ENCODE measurements at regions not wholly inside any gene's neighbourhood (a gene's known extent, or its start where the extent isn't known, plus 50 kb on each side); places are given as distances from the start of the nearest gene placed in this dataset.

- Histone ChIP-seq H3K27me3 (no peaks in the 10 kb centered on the region), H3K36me3 (no peaks in the 10 kb centered on the region), H3K4me1 (no peaks in the 10 kb centered on the region), H3K4me3 (no peak overlapping the region), H3K27ac (no peak overlapping the region), H3K9me3 (no peaks in the 10 kb centered on the region)
- TF ChIP-seq CTCF (IDR thresholded peaks at IDR 0.05) (no peak), POLR2AphosphoS5 (IDR thresholded peaks at IDR 0.05) (no peak), POLR2A (IDR thresholded peaks at IDR 0.05) (no peak)
- intact Hi-C loops (cut with DNase I; ENCODE audit: low total_unique reads) = no loop called here
- no peak for DNase-seq (ENCODE audit: low spot score in 2 of 2)
These were observed 167.0 kb downstream of the AASDH start for GRCh38 chr4:56220261-56220660.

GRCh38 chr4:56219447-56219846 is 167.8 kb downstream of the AASDH start:
- Histone ChIP-seq H3K27ac (no peak overlapping the region), H3K4me1 (no peaks in the 10 kb centered on the region), H3K27me3 (no peaks in the 10 kb centered on the region), H3K36me3 (no peaks in the 10 kb centered on the region), H3K4me3 (no peak overlapping the region), H3K9me3 (no peaks in the 10 kb centered on the region)
- DNase-seq (ENCODE audit: low spot score in 2 of 2) = no peak
- intact Hi-C loops (cut with DNase I; ENCODE audit: low total_unique reads) = no loop called here
- no peak for TF ChIP-seq POLR2A (IDR thresholded peaks at IDR 0.05)
- no peak for TF ChIP-seq POLR2AphosphoS5 (IDR thresholded peaks at IDR 0.05)
- TF ChIP-seq CTCF (IDR thresholded peaks at IDR 0.05) = no peak

- DNase-seq (ENCODE audit: low spot score in 2 of 2) = no peak
- no peak overlapping the region for H3K4me3 ChIP-seq
- no peaks in the 10 kb centered on the region for H3K9me3 ChIP-seq
- H3K4me1 ChIP-seq = no peaks in the 10 kb centered on the region
- H3K36me3 ChIP-seq = no peaks in the 10 kb centered on the region
- intact Hi-C loops (cut with DNase I; ENCODE audit: low total_unique reads) = no loop called here
- no peak overlapping the region for H3K27ac ChIP-seq
- TF ChIP-seq CTCF (IDR thresholded peaks at IDR 0.05) = no peak
- TF ChIP-seq POLR2A (IDR thresholded peaks at IDR 0.05) = no peak
- no peak for TF ChIP-seq POLR2AphosphoS5 (IDR thresholded peaks at IDR 0.05)
- H3K27me3 ChIP-seq = no peaks in the 10 kb centered on the region
These were observed 168.9 kb downstream of the AASDH start for GRCh38 chr4:56218230-56218895.

GRCh38 chr4:56217343-56217890 is 169.9 kb downstream of the AASDH start:
- no peak for DNase-seq (ENCODE audit: low spot score in 2 of 2)
- no peaks in the 10 kb centered on the region for H3K36me3 ChIP-seq
- H3K4me3 ChIP-seq = no peak overlapping the region
- H3K27me3 ChIP-seq = no peaks in the 10 kb centered on the region
- H3K9me3 ChIP-seq = no peaks in the 10 kb centered on the region
- H3K4me1 ChIP-seq = no peaks in the 10 kb centered on the region
- intact Hi-C loops (cut with DNase I; ENCODE audit: low total_unique reads) = no loop called here
- no peak for TF ChIP-seq CTCF (IDR thresholded peaks at IDR 0.05)
- no peak for TF ChIP-seq POLR2AphosphoS5 (IDR thresholded peaks at IDR 0.05)
- TF ChIP-seq POLR2A (IDR thresholded peaks at IDR 0.05) = no peak
- H3K27ac ChIP-seq = no peak overlapping the region

- TF ChIP-seq CTCF (IDR thresholded peaks at IDR 0.05) (no peak), POLR2AphosphoS5 (IDR thresholded peaks at IDR 0.05) (no peak), POLR2A (IDR thresholded peaks at IDR 0.05) (no peak)
- Histone ChIP-seq H3K27me3 (no peaks in the 10 kb centered on the region), H3K27ac (no peak overlapping the region), H3K4me3 (no peak overlapping the region), H3K4me1 (no peaks in the 10 kb centered on the region), H3K9me3 (peaks cover 7 to 13% of the 10 kb centered on the region in 2 donors), H3K36me3 (no peaks in the 10 kb centered on the region)
- no peak for DNase-seq (ENCODE audit: low spot score in 2 of 2)
- intact Hi-C loops (cut with DNase I; ENCODE audit: low total_unique reads) = no loop called here
These were observed 171.4 kb downstream of the AASDH start for GRCh38 chr4:56215901-56216300.
